H1 (cell line): ENCODE measurements at regions not wholly inside any gene's neighbourhood (a gene's known extent, or its start where the extent isn't known, plus 50 kb on each side); places are given as distances from the start of the nearest gene placed in this dataset.

ENCODE experiments used
- BRCA1 ChIP-seq: IDR thresholded peaks from 2 replicates; pipeline ENCODE4 v1.6.1; 2012; ENCODE audit warnings: low read depth, low read length, improper control_type of control experiment
- CHD7 ChIP-seq: fragments of 300-600 bp; sonication (generic); IDR thresholded peaks from 2 replicates; pipeline ENCODE4 v1.7.1; 2012; ENCODE audit warnings: low read length, moderate library complexity, mild to moderate bottlenecking, inconsistent platforms; ENCODE audit not compliant: insufficient replicate concordance
- HDAC2 ChIP-seq, 2 experiments: fragments of 300-600 bp in 1 of 2; sonication (generic) in 1 of 2; IDR thresholded peaks; 2 replicates each; pipeline ENCODE4 v1.6.1; 2011 to 2012; ENCODE audit warnings: low read depth in 2 of 2, low read length in 2 of 2, mild to moderate bottlenecking in 2 of 2, moderate library complexity in 2 of 2, borderline replicate concordance in 1 of 2, inconsistent platforms in 1 of 2
- JUN ChIP-seq: IDR thresholded peaks from 2 replicates; pipeline ENCODE4 v1.6.1; 2011; ENCODE audit warnings: low read depth, mild to moderate bottlenecking, improper control_type of control experiment, low read length
- MAFK ChIP-seq: IDR thresholded peaks from 2 replicates; pipeline ENCODE4 v1.6.1; 2012; ENCODE audit warnings: low read depth, mild to moderate bottlenecking, improper control_type of control experiment, low read length
- MAX ChIP-seq: IDR thresholded peaks from 2 replicates; pipeline ENCODE4 v1.6.1; 2012; ENCODE audit warnings: inconsistent platforms
- NANOG ChIP-seq: IDR thresholded peaks from 2 replicates; pipeline ENCODE4 v1.6.1; 2011; ENCODE audit warnings: low read length, low read depth, mild to moderate bottlenecking, inconsistent platforms; ENCODE audit not compliant: insufficient read depth, poor library complexity, severe bottlenecking
- RNF2 ChIP-seq: fragments of 200-900, 300-1000 bp; sonication (generic); IDR thresholded peaks from 2 replicates; pipeline ENCODE4 v1.7.1; 2016; ENCODE audit warnings: borderline replicate concordance, low read depth, mild to moderate bottlenecking, antibody characterized with exemption, low read length; ENCODE audit not compliant: poor library complexity, severe bottlenecking; ENCODE audit errors: missing control alignments
- RXRA ChIP-seq: IDR thresholded peaks from 2 replicates; pipeline ENCODE4 v1.6.1; 2011; ENCODE audit warnings: low read depth, mild to moderate bottlenecking, low read length, moderate library complexity; ENCODE audit not compliant: insufficient read depth
- SAP30 ChIP-seq: fragments of 300-600 bp; sonication (generic); IDR thresholded peaks from 2 replicates; pipeline ENCODE4 v1.7.1; 2012; ENCODE audit warnings: low read length, moderate library complexity, mild to moderate bottlenecking, inconsistent platforms; ENCODE audit not compliant: insufficient read depth, insufficient replicate concordance
- TAF1 ChIP-seq: IDR thresholded peaks from 2 replicates; pipeline ENCODE4 v1.6.1; 2011; ENCODE audit warnings: mild to moderate bottlenecking, low read depth, low read length

- no peak for TF ChIP-seq CHD7
- no peak for TF ChIP-seq MAFK
- TF ChIP-seq RXRA: no peak
- TF ChIP-seq SAP30: no peak
- no peak for TF ChIP-seq NANOG
- no peak for TF ChIP-seq RNF2
- no peak for TF ChIP-seq JUN
- no peak for TF ChIP-seq BRCA1
- TF ChIP-seq TAF1: no peak
- TF ChIP-seq MAX: no peak
- no peak for TF ChIP-seq HDAC2 (IDR thresholded peaks at IDR 0.05; ENCODE audit: borderline replicate concordance in 1 of 2, low read depth in 2 of 2, low read length in 2 of 2)
Measured at GRCh38 chr9:85405566-85405950, 336.2 kb downstream of the AGTPBP1 start (continued).
